Activated CD8-positive, alpha-beta memory T cell treated with anti-CD3 and anti-CD28 coated beads, Interleukin-2, amount 10 ng/mL, durations not matched to agents 7 days and 5 days (primary cell): ENCODE measurements at regions not wholly inside any gene's neighbourhood (a gene's known extent, or its start where the extent isn't known, plus 50 kb on each side); places are given as distances from the start of the nearest gene placed in this dataset.

Experiments used
- ATAC-seq: fragments of 150-1000 bp; cut with Tn5 transposase; one replicate; pipeline ENCODE4 v1.10.0; 2021; ENCODE audit warnings: moderate library complexity
- CTCF ChIA-PET: fragments of 350-600 bp; sonication (Branson Sonifier 250); formaldehyde crosslinking; loops from one replicate; lab custom pipeline; 2021; ENCODE audit warnings: antibody characterized with exemption; lab: Charles Lee
- DNase-seq: peaks from one replicate; pipeline ENCODE4 v3.0.0-alpha.2; 2020
- H3K27ac Mint-ChIP-seq: one replicate; pipeline ENCODE4 v1.8.0; 2021; ENCODE audit warnings: mild to moderate bottlenecking, mixed read lengths
- H3K27me3 Mint-ChIP-seq: one replicate; pipeline ENCODE4 v1.8.0; 2021; ENCODE audit warnings: mixed read lengths
- H3K36me3 Mint-ChIP-seq: one replicate; pipeline ENCODE4 v1.8.0; 2021; ENCODE audit warnings: mild to moderate bottlenecking, mixed read lengths
- H3K4me1 Mint-ChIP-seq: one replicate; pipeline ENCODE4 v1.8.0; 2021; ENCODE audit warnings: mixed read lengths
- H3K4me3 Mint-ChIP-seq: one replicate; pipeline ENCODE4 v1.8.0; 2021; ENCODE audit warnings: mild to moderate bottlenecking, moderate library complexity, mixed read lengths
- H3K9me3 Mint-ChIP-seq: one replicate; pipeline ENCODE4 v1.8.0; 2022; ENCODE audit warnings: low read depth, mixed read lengths

- DNase-seq (no peak), ATAC-seq (no peak)
- Mint-ChIP-seq H3K9me3 (peaks cover 4% of the 10 kb centered on the region), H3K27me3 (no peaks in the 10 kb centered on the region), H3K4me3 (no peak overlapping the region), H3K27ac (no peak overlapping the region), H3K36me3 (no peaks in the 10 kb centered on the region), H3K4me1 (no peaks in the 10 kb centered on the region)
- CTCF ChIA-PET = no interaction called here
Measured at GRCh38 chr17:71740866-71741265, 380.0 kb upstream of the SOX9 start.

DNA sequence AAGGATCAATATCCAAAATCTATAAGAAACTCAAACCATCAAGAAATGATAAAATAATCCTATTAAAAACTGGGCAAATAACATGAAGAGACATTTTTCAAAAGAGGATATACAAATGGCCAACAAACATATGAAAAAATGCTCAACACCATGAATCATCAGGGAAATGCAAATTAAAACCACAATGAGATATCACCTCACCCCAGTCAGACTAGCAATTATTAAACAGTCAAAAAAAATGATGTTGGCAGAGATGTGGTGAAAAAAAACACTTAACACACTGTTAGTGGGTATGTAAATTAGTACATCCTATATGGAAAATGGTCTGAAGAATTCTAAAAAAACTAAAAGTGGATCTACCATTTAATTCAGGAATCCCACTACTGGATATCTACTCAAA is 379.0 kb upstream of the SOX9 start:
- CTCF ChIA-PET = no interaction called here
- no peaks in the 10 kb centered on the region for H3K4me1 Mint-ChIP-seq
- no peaks in the 10 kb centered on the region for H3K36me3 Mint-ChIP-seq
- H3K27ac Mint-ChIP-seq = no peak overlapping the region
- no peaks in the 10 kb centered on the region for H3K27me3 Mint-ChIP-seq
- no peak overlapping the region for H3K4me3 Mint-ChIP-seq
- no peak for DNase-seq
- peaks cover 4% of the 10 kb centered on the region for H3K9me3 Mint-ChIP-seq
- no peak for ATAC-seq

GRCh38 chr17:71748872-71749271 is 371.9 kb upstream of the SOX9 start:
- no peak for ATAC-seq
- no peak overlapping the region for H3K27ac Mint-ChIP-seq
- H3K4me3 Mint-ChIP-seq = no peak overlapping the region
- CTCF ChIA-PET = no interaction called here
- peaks cover 7% of the 10 kb centered on the region for H3K9me3 Mint-ChIP-seq
- DNase-seq = no peak
- H3K4me1 Mint-ChIP-seq = no peaks in the 10 kb centered on the region
- H3K36me3 Mint-ChIP-seq = no peaks in the 10 kb centered on the region
- no peaks in the 10 kb centered on the region for H3K27me3 Mint-ChIP-seq

- H3K27ac Mint-ChIP-seq = no peak overlapping the region
- no peaks in the 10 kb centered on the region for H3K27me3 Mint-ChIP-seq
- H3K36me3 Mint-ChIP-seq = no peaks in the 10 kb centered on the region
- CTCF ChIA-PET = no interaction called here
- no peaks in the 10 kb centered on the region for H3K9me3 Mint-ChIP-seq
- ATAC-seq (no peak), DNase-seq (no peak)
- no peaks in the 10 kb centered on the region for H3K4me1 Mint-ChIP-seq
- no peak overlapping the region for H3K4me3 Mint-ChIP-seq
Measured at GRCh38 chr17:71753070-71753469, 367.8 kb upstream of the SOX9 start.

DNA sequence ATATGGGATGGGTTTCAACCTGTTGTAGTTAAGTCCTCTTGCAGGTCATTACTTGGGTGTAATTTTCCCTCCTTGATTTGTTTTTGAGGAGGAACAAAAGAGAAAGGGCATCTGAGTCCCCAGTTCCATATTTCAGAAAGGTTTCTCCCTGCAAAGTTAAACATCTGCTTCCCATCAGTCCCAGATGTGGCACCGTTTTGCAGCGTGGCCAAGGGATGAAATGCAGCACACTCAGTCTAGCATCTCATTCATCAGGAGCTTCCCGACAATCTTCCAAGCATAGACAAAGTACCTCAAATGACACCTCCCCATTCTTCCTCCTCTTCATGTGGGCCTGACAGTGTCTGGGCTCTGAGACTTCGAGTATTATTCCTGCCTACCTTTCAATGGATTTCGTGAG is 363.7 kb upstream of the SOX9 start:
- Mint-ChIP-seq H3K36me3 (no peaks in the 10 kb centered on the region), H3K4me1 (no peaks in the 10 kb centered on the region), H3K27me3 (no peaks in the 10 kb centered on the region), H3K4me3 (no peak overlapping the region), H3K9me3 (no peaks in the 10 kb centered on the region), H3K27ac (no peak overlapping the region)
- ATAC-seq (no peak), DNase-seq (no peak)
- CTCF ChIA-PET = no interaction called here

DNA sequence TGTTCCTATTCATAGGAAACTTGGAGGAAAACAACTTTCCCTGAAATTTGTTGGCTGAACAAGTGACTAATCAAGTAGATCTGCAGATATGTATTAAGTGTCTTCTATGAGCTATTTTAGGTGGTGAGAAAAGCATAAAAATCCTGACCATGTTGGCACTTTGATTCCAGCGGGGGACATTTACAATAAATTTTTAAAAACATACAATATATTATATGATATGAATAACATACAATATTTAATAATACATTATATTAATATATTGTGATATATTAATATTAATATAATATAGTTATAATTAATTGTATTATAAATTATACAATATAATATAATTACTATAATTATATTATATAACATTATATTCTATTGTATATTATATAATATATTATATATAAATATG is 362.9 kb upstream of the SOX9 start:
- DNase-seq (no peak), ATAC-seq (no peak)
- no peaks in the 10 kb centered on the region for H3K27me3 Mint-ChIP-seq
- no peaks in the 10 kb centered on the region for H3K4me1 Mint-ChIP-seq
- H3K4me3 Mint-ChIP-seq = no peak overlapping the region
- no peaks in the 10 kb centered on the region for H3K9me3 Mint-ChIP-seq
- no peaks in the 10 kb centered on the region for H3K36me3 Mint-ChIP-seq
- no peak overlapping the region for H3K27ac Mint-ChIP-seq
- CTCF ChIA-PET = no interaction called here

- H3K4me3 Mint-ChIP-seq = no peak overlapping the region
- ATAC-seq (no peak), DNase-seq (no peak)
- H3K36me3 Mint-ChIP-seq = no peaks in the 10 kb centered on the region
- no peak overlapping the region for H3K27ac Mint-ChIP-seq
- no peaks in the 10 kb centered on the region for H3K4me1 Mint-ChIP-seq
- CTCF ChIA-PET = no interaction called here
- no peaks in the 10 kb centered on the region for H3K27me3 Mint-ChIP-seq
- peaks cover 4% of the 10 kb centered on the region for H3K9me3 Mint-ChIP-seq
Measured at GRCh38 chr17:71759422-71760060, 361.3 kb upstream of the SOX9 start.

GRCh38 chr17:71760062-71760720 is 360.6 kb upstream of the SOX9 start:
- no peak overlapping the region for H3K4me3 Mint-ChIP-seq
- no peak for ATAC-seq
- no peak overlapping the region for H3K27ac Mint-ChIP-seq
- H3K9me3 Mint-ChIP-seq = peaks cover 5% of the 10 kb centered on the region
- DNase-seq = no peak
- no peaks in the 10 kb centered on the region for H3K4me1 Mint-ChIP-seq
- H3K27me3 Mint-ChIP-seq = no peaks in the 10 kb centered on the region
- H3K36me3 Mint-ChIP-seq = no peaks in the 10 kb centered on the region
- CTCF ChIA-PET = no interaction called here

DNA sequence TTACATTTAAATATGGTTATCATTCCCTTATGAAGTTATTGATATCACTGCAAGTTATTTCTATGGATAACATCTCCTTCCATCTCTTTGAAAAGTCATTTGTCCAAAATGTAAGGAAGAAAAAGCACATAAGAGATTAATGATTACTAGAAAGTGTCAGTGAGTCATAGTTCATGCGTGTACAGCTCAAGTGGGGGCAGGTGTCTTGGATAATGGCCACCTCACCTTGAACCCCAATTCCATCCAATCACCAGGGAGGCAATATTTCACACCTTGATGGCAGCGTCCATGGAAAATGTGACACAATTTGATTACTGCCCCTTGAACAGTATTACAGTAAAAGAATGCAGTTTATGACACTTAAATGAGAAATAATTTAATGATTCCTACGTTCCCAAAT is 358.3 kb upstream of the SOX9 start:
- CTCF ChIA-PET = no interaction called here
- H3K27me3 Mint-ChIP-seq = no peaks in the 10 kb centered on the region
- peaks cover 5% of the 10 kb centered on the region for H3K9me3 Mint-ChIP-seq
- H3K4me1 Mint-ChIP-seq = no peaks in the 10 kb centered on the region
- DNase-seq (no peak), ATAC-seq (no peak)
- H3K36me3 Mint-ChIP-seq = no peaks in the 10 kb centered on the region
- no peak overlapping the region for H3K4me3 Mint-ChIP-seq
- no peak overlapping the region for H3K27ac Mint-ChIP-seq

- Mint-ChIP-seq H3K27ac (no peak overlapping the region), H3K4me3 (no peak overlapping the region), H3K36me3 (no peaks in the 10 kb centered on the region), H3K9me3 (peaks cover 5% of the 10 kb centered on the region), H3K4me1 (no peaks in the 10 kb centered on the region), H3K27me3 (no peaks in the 10 kb centered on the region)
- ATAC-seq (no peak), DNase-seq (no peak)
- CTCF ChIA-PET = no interaction called here
Measured at GRCh38 chr17:71764505-71764904, 356.3 kb upstream of the SOX9 start.

DNA sequence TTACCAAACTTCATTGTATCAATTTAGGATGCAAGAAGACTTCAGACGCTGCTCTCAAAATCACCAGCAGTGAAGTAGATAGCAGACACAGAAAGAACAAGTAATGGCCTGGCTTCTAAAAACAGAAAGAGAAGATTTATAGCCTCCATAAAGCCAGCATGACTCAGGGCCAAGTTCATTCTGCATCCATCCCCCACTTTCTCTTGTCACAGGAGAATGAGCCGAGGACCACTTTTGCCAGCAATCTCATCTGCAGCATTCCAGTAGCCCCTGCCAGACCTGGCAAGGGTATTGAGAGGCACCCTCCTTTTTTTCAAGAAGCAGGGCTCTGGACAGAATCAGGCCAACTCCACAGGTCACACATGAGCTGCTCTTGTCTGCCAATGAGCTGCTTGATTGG is 355.4 kb upstream of the SOX9 start:
- Mint-ChIP-seq H3K4me3 (no peak overlapping the region), H3K36me3 (no peaks in the 10 kb centered on the region), H3K27ac (no peak overlapping the region), H3K4me1 (no peaks in the 10 kb centered on the region), H3K27me3 (no peaks in the 10 kb centered on the region), H3K9me3 (peaks cover 5% of the 10 kb centered on the region)
- DNase-seq = no peak
- CTCF ChIA-PET = no interaction called here
- ATAC-seq = no peak

DNA sequence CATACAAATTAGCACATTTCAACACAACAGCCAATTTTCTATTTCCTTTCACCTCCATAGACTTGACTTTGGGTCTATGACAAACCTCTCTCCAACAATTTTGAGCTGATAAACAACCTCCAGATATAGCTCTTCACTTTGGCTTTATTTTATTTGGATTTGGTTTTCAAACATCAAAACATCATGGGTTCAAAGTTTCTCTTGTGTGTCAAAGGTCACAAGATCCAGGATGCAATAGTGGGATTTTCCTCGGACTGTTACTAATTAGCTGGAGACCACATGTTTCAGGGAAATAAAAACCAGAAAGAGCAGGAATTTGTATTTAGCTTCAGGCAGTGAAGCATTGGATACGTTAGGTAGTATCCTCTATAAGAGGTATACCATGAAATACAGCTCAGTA is 351.0 kb upstream of the SOX9 start:
- peaks cover 2% of the 10 kb centered on the region for H3K9me3 Mint-ChIP-seq
- H3K4me3 Mint-ChIP-seq = no peak overlapping the region
- H3K27ac Mint-ChIP-seq = no peak overlapping the region
- no peaks in the 10 kb centered on the region for H3K36me3 Mint-ChIP-seq
- CTCF ChIA-PET = no interaction called here
- no peaks in the 10 kb centered on the region for H3K27me3 Mint-ChIP-seq
- ATAC-seq = no peak
- DNase-seq = no peak
- no peaks in the 10 kb centered on the region for H3K4me1 Mint-ChIP-seq

GRCh38 chr17:71777048-71777640 is 343.7 kb upstream of the SOX9 start:
- CTCF ChIA-PET = no interaction called here
- ATAC-seq (no peak), DNase-seq (no peak)
- Mint-ChIP-seq H3K4me3 (no peak overlapping the region), H3K36me3 (no peaks in the 10 kb centered on the region), H3K27ac (no peak overlapping the region), H3K27me3 (no peaks in the 10 kb centered on the region), H3K9me3 (peaks cover 5% of the 10 kb centered on the region), H3K4me1 (no peaks in the 10 kb centered on the region)

DNA sequence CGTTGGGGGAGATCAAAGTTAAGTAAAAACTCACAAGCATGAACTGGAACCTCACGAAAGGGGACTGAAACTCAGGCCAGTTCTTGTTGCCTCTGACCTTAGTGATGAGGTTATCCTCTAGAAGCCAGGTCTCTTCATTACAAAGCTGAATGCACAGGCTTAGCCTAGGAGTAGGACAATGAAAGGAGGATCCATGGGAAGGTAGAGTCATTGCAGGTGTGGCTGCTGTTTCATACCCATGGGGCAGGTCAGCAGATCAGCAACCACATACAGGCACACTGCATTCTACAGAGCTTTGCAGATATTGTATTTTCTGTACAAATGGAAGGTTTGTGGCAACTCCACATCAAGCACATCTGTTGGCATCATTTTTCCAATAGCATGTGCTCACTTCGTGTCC is 341.3 kb upstream of the SOX9 start:
- Mint-ChIP-seq H3K4me3 (no peak overlapping the region), H3K27ac (no peak overlapping the region), H3K36me3 (no peaks in the 10 kb centered on the region), H3K27me3 (no peaks in the 10 kb centered on the region), H3K4me1 (no peaks in the 10 kb centered on the region), H3K9me3 (peaks cover 4% of the 10 kb centered on the region)
- ATAC-seq = no peak
- DNase-seq = no peak
- CTCF ChIA-PET = no interaction called here
